H9 (cell line): ENCODE measurements at regions not wholly inside any gene's neighbourhood (a gene's known extent, or its start where the extent isn't known, plus 50 kb on each side); places are given as distances from the start of the nearest gene placed in this dataset.

Source experiments
- DNase-seq: peaks from one replicate; pipeline ENCODE4 v3.0.0-alpha.2; 2017
- H2AFZ ChIP-seq: one replicate; pipeline ENCODE4 v1.6.1; 2013; ENCODE audit warnings: mild to moderate bottlenecking, low read length, control low read depth, moderate library complexity
- H2AK5ac ChIP-seq: 2 replicates; pipeline ENCODE4 v1.6.1; 2013; ENCODE audit warnings: low read length, control low read depth, mixed read lengths; ENCODE audit not compliant: insufficient read length
- H2BK120ac ChIP-seq: one replicate; pipeline ENCODE4 v1.6.1; 2013; ENCODE audit warnings: low read depth, mild to moderate bottlenecking, low read length, control low read depth, inconsistent platforms; ENCODE audit not compliant: poor library complexity, severe bottlenecking
- H2BK12ac ChIP-seq: 2 replicates; pipeline ENCODE4 v1.6.1; 2013; ENCODE audit warnings: low read length, control low read depth, mixed read lengths, low read depth; ENCODE audit not compliant: insufficient read length
- H2BK15ac ChIP-seq: 2 replicates; pipeline ENCODE4 v1.6.1; 2013; ENCODE audit warnings: low read depth, low read length, control low read depth
- H2BK20ac ChIP-seq: one replicate; pipeline ENCODE4 v1.6.1; 2013; ENCODE audit warnings: low read depth, mild to moderate bottlenecking, low read length, control low read depth, inconsistent platforms; ENCODE audit not compliant: poor library complexity, severe bottlenecking
- H2BK5ac ChIP-seq: 2 replicates; pipeline ENCODE4 v1.6.1; 2013; ENCODE audit warnings: low read length, control low read depth, mixed read lengths; ENCODE audit not compliant: insufficient read length
- H3K14ac ChIP-seq: 2 replicates; pipeline ENCODE4 v1.6.1; 2013; ENCODE audit warnings: low read length, control low read depth; ENCODE audit not compliant: insufficient read depth
- H3K18ac ChIP-seq: 2 replicates; pipeline ENCODE4 v1.6.1; 2013; ENCODE audit warnings: low read depth, mild to moderate bottlenecking, mixed read lengths, low read length, control low read depth; ENCODE audit not compliant: insufficient read length
- H3K23ac ChIP-seq: 2 replicates; pipeline ENCODE4 v1.6.1; 2013; ENCODE audit warnings: low read length, control low read depth, mixed read lengths, low read depth; ENCODE audit not compliant: insufficient read length
- H3K23me2 ChIP-seq: 2 replicates; pipeline ENCODE4 v1.6.1; 2013; ENCODE audit warnings: low read depth, mild to moderate bottlenecking, mixed read lengths, low read length, control low read depth; ENCODE audit not compliant: insufficient read length, poor library complexity, severe bottlenecking
- H3K27ac ChIP-seq: 2 replicates; pipeline ENCODE4 v1.5.1; 2013; ENCODE audit warnings: low read length, control low read depth, mixed read lengths, low read depth; ENCODE audit not compliant: insufficient read length
- H3K27me3 ChIP-seq: 2 replicates; pipeline ENCODE4 v1.6.1; 2013; ENCODE audit warnings: low read length, control low read depth, inconsistent platforms; ENCODE audit not compliant: insufficient read depth
- H3K4ac ChIP-seq: 2 replicates; pipeline ENCODE4 v1.6.1; 2013; ENCODE audit warnings: low read depth, mild to moderate bottlenecking, control low read depth, inconsistent platforms, low read length, moderate library complexity
- H3K4me1 ChIP-seq: 2 replicates; pipeline ENCODE4 v1.6.1; 2013; ENCODE audit warnings: low read length, control low read depth, inconsistent platforms; ENCODE audit not compliant: insufficient read depth
- H3K4me2 ChIP-seq: 2 replicates; pipeline ENCODE4 v1.6.1; 2013; ENCODE audit warnings: low read length, control low read depth, mixed read lengths; ENCODE audit not compliant: insufficient read length, insufficient read depth
- H3K56ac ChIP-seq: 2 replicates; pipeline ENCODE4 v1.6.1; 2013; ENCODE audit warnings: low read depth, mild to moderate bottlenecking, mixed read lengths, low read length, control low read depth; ENCODE audit not compliant: insufficient read length
- H3K79me1 ChIP-seq: 2 replicates; pipeline ENCODE4 v1.6.1; 2013; ENCODE audit warnings: low read depth, mild to moderate bottlenecking, moderate library complexity, low read length, control low read depth, inconsistent platforms; ENCODE audit not compliant: insufficient read depth, poor library complexity, severe bottlenecking
- H3K79me2 ChIP-seq: 2 replicates; pipeline ENCODE4 v1.6.1; 2013; ENCODE audit warnings: low read length, control low read depth, inconsistent platforms; ENCODE audit not compliant: insufficient read depth
- H3K9ac ChIP-seq: 2 replicates; pipeline ENCODE4 v1.6.1; 2013; ENCODE audit warnings: low read length, control low read depth, mixed read lengths; ENCODE audit not compliant: insufficient read length; ENCODE audit errors: extremely low read depth
- H3K9me3 ChIP-seq: one replicate; pipeline ENCODE4 v1.6.1; 2013; ENCODE audit warnings: low read depth, low read length, inconsistent platforms; ENCODE audit not compliant: control insufficient read depth
- H3T11ph ChIP-seq: one replicate; pipeline ENCODE4 v1.6.1; 2013; ENCODE audit warnings: mild to moderate bottlenecking, low read length, control low read depth, inconsistent platforms
- H4K20me1 ChIP-seq: one replicate; pipeline ENCODE4 v1.6.1; 2013; ENCODE audit not compliant: control insufficient read depth, insufficient read length, insufficient read depth
- H4K5ac ChIP-seq: 2 replicates; pipeline ENCODE4 v1.6.1; 2013; ENCODE audit warnings: low read depth, mild to moderate bottlenecking, mixed read lengths, low read length, control low read depth; ENCODE audit not compliant: insufficient read length
- H4K8ac ChIP-seq: replicated peaks from 2 replicates; pipeline ENCODE4 v1.6.1; 2013; ENCODE audit warnings: low read length, control low read depth, mixed read lengths, low read depth; ENCODE audit not compliant: insufficient read length
- H4K91ac ChIP-seq: 2 replicates; pipeline ENCODE4 v1.6.1; 2013; ENCODE audit warnings: low read depth, mild to moderate bottlenecking, moderate library complexity, mixed read lengths, low read length, control low read depth; ENCODE audit not compliant: insufficient read length
- H3K27ac Mint-ChIP-seq, 3 experiments: 2 replicates in 2 of 3; 3 replicates in 1 of 3; pipeline ENCODE4 v1.8.0; 2020 to 2021; ENCODE audit warnings: mixed read lengths in 3 of 3, mild to moderate bottlenecking in 1 of 3, moderate library complexity in 1 of 3
- H3K27me3 Mint-ChIP-seq: 2 replicates; pipeline ENCODE4 v1.8.0; 2021; ENCODE audit warnings: low read depth, mild to moderate bottlenecking, moderate library complexity, mixed read lengths
- H3K36me3 Mint-ChIP-seq, 3 experiments: 2 replicates in 2 of 3; 3 replicates in 1 of 3; pipeline ENCODE4 v1.8.0; 2020 to 2021; ENCODE audit warnings: low read depth in 3 of 3, mixed read lengths in 3 of 3; ENCODE audit not compliant: insufficient read depth in 1 of 3
- H3K4me1 Mint-ChIP-seq, 2 experiments: 2 replicates each; pipeline ENCODE4 v1.8.0; 2020; ENCODE audit warnings: mixed read lengths in 2 of 2
- H3K4me3 Mint-ChIP-seq, 2 experiments: 2 replicates in 1 of 2; 3 replicates in 1 of 2; pipeline ENCODE4 v1.8.0; 2020 to 2021; ENCODE audit warnings: mild to moderate bottlenecking in 2 of 2, mixed read lengths in 2 of 2, moderate library complexity in 1 of 2
- H3K9me3 Mint-ChIP-seq, 2 experiments: 2 replicates in 1 of 2; 3 replicates in 1 of 2; pipeline ENCODE4 v1.8.0; 2020; ENCODE audit warnings: mild to moderate bottlenecking in 2 of 2, mixed read lengths in 2 of 2, moderate library complexity in 1 of 2
- CTCF ChIP-seq: fragments of 200-600 bp; sonication (generic); conservative IDR thresholded peaks from 3 replicates; pipeline ENCODE4 v1.8.0; 2021; ENCODE audit warnings: antibody characterized with exemption, mild to moderate bottlenecking
- WGBS: extraction: QIAGEN DNeasy Blood & Tissue Kit; methylation state at CpG from one replicate; pipeline ENCODE4 v1.1.7; 2013; ENCODE audit warnings: missing lambda C conversion rate, low lambda C conversion rate, mixed read lengths; ENCODE audit not compliant: insufficient read length; ENCODE audit errors: extremely low coverage; 5-methylcytosine and 5-hydroxymethylcytosine counted together

GRCh38 chr2:579961-580360 lies 97.2 kb downstream of the TMEM18 start:
- no peak for DNase-seq

More at GRCh38 chr2:579961-580360, 97.2 kb downstream of the TMEM18 start:
- H3T11ph ChIP-seq = no peak overlapping the region
- H2BK120ac ChIP-seq = no peak overlapping the region
- no peaks in the 10 kb centered on the region for H3K79me2 ChIP-seq
- H4K8ac ChIP-seq = no peak overlapping the region
- no peak overlapping the region for H4K5ac ChIP-seq
- no peak for TF ChIP-seq CTCF
- H3K27me3 Mint-ChIP-seq = peaks cover 8% of the 10 kb centered on the region
- no peak overlapping the region for H2BK12ac ChIP-seq
- no peaks in the 10 kb centered on the region for H3K9me3 ChIP-seq
- H3K27ac ChIP-seq = no peak overlapping the region
- H3K4me3 Mint-ChIP-seq = no peak overlapping the region
- no peak overlapping the region for H3K14ac ChIP-seq
- peaks cover 0 to 2% (median 0%) of the 10 kb centered on the region in 3 experiments; a peak in 1 of 7 replicates for H3K36me3 Mint-ChIP-seq
- no peak overlapping the region for H3K23ac ChIP-seq
- peaks cover 6 to 10% of the 10 kb centered on the region in 2 experiments; a peak in 4 of 5 replicates for H3K9me3 Mint-ChIP-seq
- H2BK5ac ChIP-seq = no peak overlapping the region
- H3K27me3 ChIP-seq = no peaks in the 10 kb centered on the region
- no peaks in the 10 kb centered on the region for H3K79me1 ChIP-seq
- no peak overlapping the region for H2BK20ac ChIP-seq
- peaks cover 3 to 5% of the 10 kb centered on the region in 2 experiments; a peak in 3 of 4 replicates for H3K4me1 Mint-ChIP-seq
- no peak overlapping the region for H4K91ac ChIP-seq
- H3K4me2 ChIP-seq = no peak overlapping the region
- no peaks in the 10 kb centered on the region for H3K23me2 ChIP-seq
- H3K9ac ChIP-seq = no peak overlapping the region
- no peaks in the 10 kb centered on the region for H3K4me1 ChIP-seq
- WGBS = no CpG with 5 or more reads among the region's 8 CpGs
- H3K56ac ChIP-seq = no peak overlapping the region
- H3K27ac Mint-ChIP-seq = no peak overlapping the region
- no peak overlapping the region for H3K4ac ChIP-seq
- no peak overlapping the region for H2BK15ac ChIP-seq
- H2AFZ ChIP-seq = no peak overlapping the region
- no peaks in the 10 kb centered on the region for H4K20me1 ChIP-seq
- no peak overlapping the region for H2AK5ac ChIP-seq
- no peak overlapping the region for H3K18ac ChIP-seq
